ENCODE measurements at regions not wholly inside any gene's neighbourhood (a gene's known extent, or its start where the extent isn't known, plus 50 kb on each side); places are given as distances from the start of the nearest gene placed in this dataset.
A peak's percentile ranks its signal among the peaks of the same experiment; 100 is the strongest.
"Not testable (repeated sequence)": the region's sequence is repeated elsewhere in the genome, so short reads cannot be mapped to it uniquely, and the experiment has no call there.

GRCh38 chr5:54884195-54884536 lies 101.2 kb downstream of the ESM1 start:
- no peak for DNase-seq (ENCODE audit: low read depth, low spot score)

GRCh38 chr5:54883374-54884194 lies 101.8 kb downstream of the ESM1 start:
- peak; percentile 87 for DNase-seq (ENCODE audit: low read depth, low spot score)

- DNase-seq (ENCODE audit: low read depth, low spot score), result no peak
These were observed 102.6 kb downstream of the ESM1 start for GRCh38 chr5:54882841-54883240.

GRCh38 chr5:54882101-54882500 lies 103.3 kb downstream of the ESM1 start:
- no peak for DNase-seq (ENCODE audit: low read depth, low spot score)

- peak; percentile 75 for DNase-seq (ENCODE audit: low read depth, low spot score)
These were observed 103.9 kb downstream of the ESM1 start for GRCh38 chr5:54881286-54882005.

GRCh38 chr5:54876976-54877375 lies 108.4 kb downstream of the ESM1 start:
- DNase-seq (ENCODE audit: low read depth, low spot score), result no peak

- DNase-seq (ENCODE audit: low read depth, low spot score), result no peak
These were observed 108.8 kb downstream of the ESM1 start for GRCh38 chr5:54876556-54876955.

GRCh38 chr5:54874337-54875021 lies 110.9 kb downstream of the ESM1 start:
- no peak for DNase-seq (ENCODE audit: low read depth, low spot score)

GRCh38 chr5:54873691-54874090 lies 111.7 kb downstream of the ESM1 start:
- DNase-seq (ENCODE audit: low read depth, low spot score), result no peak

- no peak for DNase-seq (ENCODE audit: low read depth, low spot score)
These were observed 112.6 kb downstream of the ESM1 start for GRCh38 chr5:54872810-54873209.

- DNase-seq (ENCODE audit: low read depth, low spot score), result peak; percentile 51
These were observed 115.1 kb downstream of the ESM1 start for GRCh38 chr5:54870271-54870670.

- DNase-seq (ENCODE audit: low read depth, low spot score), result no peak
These were observed 115.7 kb downstream of the ESM1 start for GRCh38 chr5:54869691-54870090.

- no peak for DNase-seq (ENCODE audit: low read depth, low spot score)
These were observed 116.6 kb downstream of the ESM1 start for GRCh38 chr5:54868511-54869483.

- peak; percentile 72 for DNase-seq (ENCODE audit: low read depth, low spot score)
These were observed 118.0 kb downstream of the ESM1 start for GRCh38 chr5:54867310-54867944.

- not testable (repeated sequence) for DNase-seq (ENCODE audit: low read depth, low spot score)
These were observed 120.4 kb downstream of the ESM1 start for GRCh38 chr5:54864911-54865515.

- peak; percentile 39 for DNase-seq (ENCODE audit: low read depth, low spot score)
These were observed 123.4 kb downstream of the ESM1 start for GRCh38 chr5:54862036-54862435.

- peak; percentile 84 for DNase-seq (ENCODE audit: low read depth, low spot score)
These were observed 124.0 kb downstream of the ESM1 start for GRCh38 chr5:54861212-54861894.

- no peak for DNase-seq (ENCODE audit: low read depth, low spot score)
These were observed 125.1 kb downstream of the ESM1 start for GRCh38 chr5:54860321-54860720.

GRCh38 chr5:54859316-54859715 lies 126.1 kb downstream of the ESM1 start:
- DNase-seq (ENCODE audit: low read depth, low spot score), result no peak

Measured in astrocyte of the hippocampus (primary cell).